K562 (cell line): ENCODE measurements at regions not wholly inside any gene's neighbourhood (a gene's known extent, or its start where the extent isn't known, plus 50 kb on each side); places are given as distances from the start of the nearest gene placed in this dataset.

Experiments
- ARNT ChIP-seq, 2 experiments: fragments of 450-650 bp; IDR thresholded peaks; 2 replicates each; pipeline ENCODE4 v1.6.1; 2016; ENCODE audit warnings: mild to moderate bottlenecking in 1 of 2
- DNMT1 ChIP-seq: fragments of 450-650 bp; IDR thresholded peaks from 2 replicates; pipeline ENCODE4 v1.6.1; 2016; ENCODE audit warnings: antibody characterized with exemption, mild to moderate bottlenecking
- EHMT2 ChIP-seq: fragments of 450-650 bp; IDR thresholded peaks from 2 replicates; pipeline ENCODE4 v1.6.1; 2018; ENCODE audit warnings: antibody characterized with exemption
- ERF ChIP-seq: fragments of 450-650 bp; formaldehyde crosslinking; IDR thresholded peaks from 2 replicates; pipeline ENCODE4 v1.4.0; 2020; ENCODE audit warnings: mild to moderate bottlenecking, mixed read lengths
- GATAD2B ChIP-seq: fragments of 450-650 bp; IDR thresholded peaks from 2 replicates; pipeline ENCODE4 v1.6.1; 2017; ENCODE audit warnings: mild to moderate bottlenecking, borderline replicate concordance
- KLF1 ChIP-seq: fragments of 450-650 bp; IDR thresholded peaks from 2 replicates; pipeline ENCODE4 v1.6.1; 2016; ENCODE audit warnings: missing genetic modification characterization, missing compliant biosample characterization
- KLF13 ChIP-seq: fragments of 450-650 bp; IDR thresholded peaks from 2 replicates; pipeline ENCODE4 v1.6.1; 2016; ENCODE audit warnings: missing genetic modification characterization, low read depth, mild to moderate bottlenecking, missing compliant biosample characterization, moderate library complexity, borderline replicate concordance
- ZBED1 ChIP-seq: IDR thresholded peaks from 2 replicates; pipeline ENCODE4 v1.6.1; 2014
- ZC3H8 ChIP-seq: fragments of 450-650 bp; IDR thresholded peaks from 2 replicates; pipeline ENCODE4 v1.6.1; 2017
- ZNF121 ChIP-seq: sonication (generic); formaldehyde crosslinking; conservative IDR thresholded peaks from 2 replicates; pipeline ENCODE4 v1.8.0; 2022; ENCODE audit warnings: missing genetic modification reagents
- ZNF445 ChIP-seq: fragments of 250-450 bp; sonication (Bioruptor Pico); IDR thresholded peaks from 2 replicates; pipeline ENCODE4 v1.4.0; 2020; ENCODE audit warnings: low read depth, mild to moderate bottlenecking, moderate library complexity
- ZNF764 ChIP-seq: fragments of 250-450 bp; sonication (Bioruptor Pico); IDR thresholded peaks from 2 replicates; pipeline ENCODE4 v1.4.0; 2020; ENCODE audit warnings: low read depth, mild to moderate bottlenecking, moderate library complexity
- TF ChIP-seq, protein P1 (sequence below): fragments of 250-450 bp; sonication (Bioruptor Pico); IDR thresholded peaks from 2 replicates; pipeline ENCODE4 v1.5.0; 2022; ENCODE audit warnings: mild to moderate bottlenecking
- TF ChIP-seq, protein P2 (sequence below): fragments of 450-650 bp; IDR thresholded peaks from 2 replicates; pipeline ENCODE4 v1.6.1; 2016; ENCODE audit warnings: low read depth

DNA sequence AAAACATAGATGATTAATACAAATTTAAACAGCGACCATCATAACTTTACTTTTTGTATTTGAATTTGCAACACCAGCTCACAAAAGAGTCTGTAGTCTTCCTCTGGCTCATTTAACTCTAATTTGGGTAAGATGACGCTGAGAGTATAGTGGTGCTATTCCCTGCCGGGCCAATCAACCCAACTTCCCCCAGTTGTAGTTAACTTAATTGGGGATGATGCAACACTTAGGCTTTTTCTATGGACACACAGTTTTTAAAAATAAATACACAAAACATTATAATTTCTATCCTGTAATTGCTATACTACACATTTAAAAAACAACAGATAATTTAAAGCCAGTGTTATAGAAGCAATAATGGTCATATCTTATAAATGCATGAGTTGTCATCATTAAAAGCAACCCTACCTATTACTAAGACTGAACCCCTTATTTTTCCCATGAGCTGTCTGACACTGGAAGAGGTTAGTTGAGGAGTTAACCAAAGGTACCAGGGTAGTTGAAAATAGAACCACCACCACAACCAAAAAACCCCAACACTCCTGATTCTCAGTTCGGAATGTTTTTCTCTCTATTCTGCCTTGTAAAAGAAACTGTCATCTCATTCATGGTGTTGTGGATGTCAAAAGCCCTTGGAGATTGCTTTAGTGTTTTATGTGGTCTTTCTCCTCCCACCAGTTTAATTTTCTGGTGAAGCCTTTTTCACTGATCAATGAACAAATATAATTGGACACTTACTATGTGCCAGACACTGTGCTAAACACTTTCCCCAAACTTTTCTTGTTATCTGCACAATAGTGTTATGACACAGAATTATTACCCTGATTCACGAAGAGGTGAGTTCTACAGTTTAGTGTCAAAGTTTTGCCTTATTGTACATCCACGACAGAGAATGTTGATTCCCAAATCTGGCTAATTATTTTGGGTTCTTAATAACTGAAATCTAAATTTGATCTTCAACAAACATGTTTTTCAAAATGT is 61.5 kb upstream of the RAPGEF2 start (continued):
- TF ChIP-seq, protein P1, sequence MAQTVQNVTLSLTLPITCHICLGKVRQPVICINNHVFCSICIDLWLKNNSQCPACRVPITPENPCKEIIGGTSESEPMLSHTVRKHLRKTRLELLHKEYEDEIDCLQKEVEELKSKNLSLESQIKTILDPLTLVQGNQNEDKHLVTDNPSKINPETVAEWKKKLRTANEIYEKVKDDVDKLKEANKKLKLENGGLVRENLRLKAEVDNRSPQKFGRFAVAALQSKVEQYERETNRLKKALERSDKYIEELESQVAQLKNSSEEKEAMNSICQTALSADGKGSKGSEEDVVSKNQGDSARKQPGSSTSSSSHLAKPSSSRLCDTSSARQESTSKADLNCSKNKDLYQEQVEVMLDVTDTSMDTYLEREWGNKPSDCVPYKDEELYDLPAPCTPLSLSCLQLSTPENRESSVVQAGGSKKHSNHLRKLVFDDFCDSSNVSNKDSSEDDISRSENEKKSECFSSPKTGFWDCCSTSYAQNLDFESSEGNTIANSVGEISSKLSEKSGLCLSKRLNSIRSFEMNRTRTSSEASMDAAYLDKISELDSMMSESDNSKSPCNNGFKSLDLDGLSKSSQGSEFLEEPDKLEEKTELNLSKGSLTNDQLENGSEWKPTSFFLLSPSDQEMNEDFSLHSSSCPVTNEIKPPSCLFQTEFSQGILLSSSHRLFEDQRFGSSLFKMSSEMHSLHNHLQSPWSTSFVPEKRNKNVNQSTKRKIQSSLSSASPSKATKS (CRISPR knock-in tag) = no peak
- TF ChIP-seq, protein P2, sequence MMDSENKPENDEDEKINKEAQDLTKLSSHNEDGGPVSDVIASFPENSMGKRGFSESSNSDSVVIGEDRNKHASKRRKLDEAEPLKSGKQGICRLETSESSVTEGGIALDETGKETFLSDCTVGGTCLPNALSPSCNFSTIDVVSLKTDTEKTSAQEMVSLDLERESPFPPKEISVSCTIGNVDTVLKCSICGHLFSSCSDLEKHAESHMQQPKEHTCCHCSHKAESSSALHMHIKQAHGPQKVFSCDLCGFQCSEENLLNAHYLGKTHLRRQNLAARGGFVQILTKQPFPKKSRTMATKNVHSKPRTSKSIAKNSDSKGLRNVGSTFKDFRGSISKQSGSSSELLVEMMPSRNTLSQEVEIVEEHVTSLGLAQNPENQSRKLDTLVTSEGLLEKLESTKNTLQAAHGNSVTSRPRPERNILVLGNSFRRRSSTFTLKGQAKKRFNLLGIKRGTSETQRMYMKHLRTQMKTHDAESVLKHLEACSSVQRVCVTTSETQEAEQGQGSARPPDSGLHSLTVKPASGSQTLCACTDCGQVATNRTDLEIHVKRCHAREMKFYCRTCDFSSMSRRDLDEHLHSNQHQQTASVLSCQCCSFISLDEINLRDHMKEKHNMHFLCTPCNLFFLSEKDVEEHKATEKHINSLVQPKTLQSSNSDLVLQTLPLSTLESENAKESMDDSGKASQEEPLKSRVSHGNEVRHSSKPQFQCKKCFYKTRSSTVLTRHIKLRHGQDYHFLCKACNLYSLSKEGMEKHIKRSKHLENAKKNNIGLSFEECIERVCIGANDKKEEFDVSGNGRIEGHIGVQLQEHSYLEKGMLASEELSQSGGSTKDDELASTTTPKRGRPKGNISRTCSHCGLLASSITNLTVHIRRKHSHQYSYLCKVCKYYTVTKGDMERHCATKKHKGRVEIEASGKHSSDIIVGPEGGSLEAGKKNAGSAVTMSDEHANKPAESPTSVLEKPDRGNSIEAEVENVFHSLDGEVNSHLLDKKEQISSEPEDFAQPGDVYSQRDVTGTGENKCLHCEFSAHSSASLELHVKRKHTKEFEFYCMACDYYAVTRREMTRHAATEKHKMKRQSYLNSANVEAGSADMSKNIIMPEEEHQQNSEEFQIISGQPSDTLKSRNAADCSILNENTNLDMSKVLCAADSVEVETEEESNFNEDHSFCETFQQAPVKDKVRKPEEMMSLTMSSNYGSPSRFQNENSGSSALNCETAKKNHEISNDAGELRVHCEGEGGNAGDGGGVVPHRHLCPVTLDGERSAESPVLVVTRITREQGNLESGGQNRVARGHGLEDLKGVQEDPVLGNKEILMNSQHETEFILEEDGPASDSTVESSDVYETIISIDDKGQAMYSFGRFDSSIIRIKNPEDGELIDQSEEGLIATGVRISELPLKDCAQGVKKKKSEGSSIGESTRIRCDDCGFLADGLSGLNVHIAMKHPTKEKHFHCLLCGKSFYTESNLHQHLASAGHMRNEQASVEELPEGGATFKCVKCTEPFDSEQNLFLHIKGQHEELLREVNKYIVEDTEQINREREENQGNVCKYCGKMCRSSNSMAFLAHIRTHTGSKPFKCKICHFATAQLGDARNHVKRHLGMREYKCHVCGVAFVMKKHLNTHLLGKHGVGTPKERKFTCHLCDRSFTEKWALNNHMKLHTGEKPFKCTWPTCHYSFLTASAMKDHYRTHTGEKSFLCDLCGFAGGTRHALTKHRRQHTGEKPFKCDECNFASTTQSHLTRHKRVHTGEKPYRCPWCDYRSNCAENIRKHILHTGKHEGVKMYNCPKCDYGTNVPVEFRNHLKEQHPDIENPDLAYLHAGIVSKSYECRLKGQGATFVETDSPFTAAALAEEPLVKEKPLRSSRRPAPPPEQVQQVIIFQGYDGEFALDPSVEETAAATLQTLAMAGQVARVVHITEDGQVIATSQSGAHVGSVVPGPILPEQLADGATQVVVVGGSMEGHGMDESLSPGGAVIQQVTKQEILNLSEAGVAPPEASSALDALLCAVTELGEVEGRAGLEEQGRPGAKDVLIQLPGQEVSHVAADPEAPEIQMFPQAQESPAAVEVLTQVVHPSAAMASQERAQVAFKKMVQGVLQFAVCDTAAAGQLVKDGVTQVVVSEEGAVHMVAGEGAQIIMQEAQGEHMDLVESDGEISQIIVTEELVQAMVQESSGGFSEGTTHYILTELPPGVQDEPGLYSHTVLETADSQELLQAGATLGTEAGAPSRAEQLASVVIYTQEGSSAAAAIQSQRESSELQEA = no peak
- TF ChIP-seq DNMT1 (no peak), KLF1 (no peak), ZC3H8 (no peak), ZBED1 (no peak), ZNF764 (CRISPR knock-in tag) (no peak), EHMT2 (no peak), ZNF445 (CRISPR knock-in tag) (no peak), GATAD2B (no peak), ARNT (IDR thresholded peaks at IDR 0.05) (no peak), KLF13 (tag) (no peak), ERF (no peak), ZNF121 (CRISPR knock-in tag) (no peak)
